ENCODE measurements at regions not wholly inside any gene's neighbourhood (a gene's known extent, or its start where the extent isn't known, plus 50 kb on each side); places are given as distances from the start of the nearest gene placed in this dataset.

DNA sequence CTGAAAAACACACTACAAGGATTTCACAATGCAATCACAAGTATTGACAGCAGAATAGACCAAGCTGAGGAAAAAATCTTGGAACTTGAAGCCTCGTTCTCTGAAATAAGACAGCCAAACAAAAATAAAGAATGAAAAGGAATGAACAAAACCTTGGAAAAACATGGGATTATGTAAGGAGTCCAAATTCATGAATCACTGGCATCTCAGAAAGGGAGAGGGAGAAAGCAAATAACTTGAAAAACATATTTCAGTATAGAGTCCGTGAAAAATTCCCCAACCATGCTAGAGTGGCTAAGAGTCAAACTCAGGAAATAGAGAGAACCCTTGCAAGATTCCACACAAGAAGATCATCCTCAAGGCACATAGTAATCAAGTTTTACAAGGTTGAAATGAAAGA, 178.5 kb upstream of the CTSO start:
- TF ChIP-seq YY1 (IDR thresholded peaks at IDR 0.05; ENCODE audit: low read depth) (no peak), NFIC (IDR thresholded peaks at IDR 0.05) (no peak), TAF1 (IDR thresholded peaks at IDR 0.05; ENCODE audit: low read depth) (no peak), CEBPB (IDR thresholded peaks at IDR 0.05) (no peak)

DNA sequence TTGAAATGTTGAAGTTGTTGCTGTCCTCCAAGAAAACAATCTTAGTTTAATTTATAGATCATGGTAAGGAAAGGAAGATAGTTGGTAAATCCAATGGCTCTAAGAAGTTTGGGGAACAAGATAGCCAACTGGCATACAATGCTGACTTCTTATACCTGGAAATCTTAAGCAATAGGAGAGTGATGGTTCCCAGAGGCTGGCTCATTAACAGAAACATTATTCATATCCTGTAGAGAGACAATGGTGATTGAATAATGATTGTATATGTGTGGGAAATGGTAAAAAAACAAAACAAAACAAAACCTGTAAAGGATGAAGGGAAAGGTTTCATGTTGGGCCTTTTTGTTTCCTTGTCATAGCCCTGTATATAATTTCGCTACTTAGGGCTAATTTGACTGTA, 174.9 kb upstream of the CTSO start:
- TF ChIP-seq, protein P1, sequence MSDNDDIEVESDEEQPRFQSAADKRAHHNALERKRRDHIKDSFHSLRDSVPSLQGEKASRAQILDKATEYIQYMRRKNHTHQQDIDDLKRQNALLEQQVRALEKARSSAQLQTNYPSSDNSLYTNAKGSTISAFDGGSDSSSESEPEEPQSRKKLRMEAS (IDR thresholded peaks at IDR 0.05), result no peak
- no peak for TF ChIP-seq NFIC (IDR thresholded peaks at IDR 0.05)
- TF ChIP-seq CEBPB (IDR thresholded peaks at IDR 0.05), result no peak
- no peak for TF ChIP-seq FOXM1 (IDR thresholded peaks at IDR 0.05; ENCODE audit: borderline replicate concordance, low read depth)
- TF ChIP-seq, protein P2, sequence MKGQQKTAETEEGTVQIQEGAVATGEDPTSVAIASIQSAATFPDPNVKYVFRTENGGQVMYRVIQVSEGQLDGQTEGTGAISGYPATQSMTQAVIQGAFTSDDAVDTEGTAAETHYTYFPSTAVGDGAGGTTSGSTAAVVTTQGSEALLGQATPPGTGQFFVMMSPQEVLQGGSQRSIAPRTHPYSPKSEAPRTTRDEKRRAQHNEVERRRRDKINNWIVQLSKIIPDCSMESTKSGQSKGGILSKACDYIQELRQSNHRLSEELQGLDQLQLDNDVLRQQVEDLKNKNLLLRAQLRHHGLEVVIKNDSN (IDR thresholded peaks at IDR 0.05), result no peak
- TF ChIP-seq TEAD4 (IDR thresholded peaks at IDR 0.05), result no peak
- TF ChIP-seq TCF12 (IDR thresholded peaks at IDR 0.05; ENCODE audit: low read depth), result no peak
- no peak for TF ChIP-seq TAF1 (IDR thresholded peaks at IDR 0.05; ENCODE audit: low read depth)
- TF ChIP-seq CREB1 (IDR thresholded peaks at IDR 0.05; ENCODE audit: low read depth), result no peak
- no peak for TF ChIP-seq EGR1 (IDR thresholded peaks at IDR 0.05)

DNA sequence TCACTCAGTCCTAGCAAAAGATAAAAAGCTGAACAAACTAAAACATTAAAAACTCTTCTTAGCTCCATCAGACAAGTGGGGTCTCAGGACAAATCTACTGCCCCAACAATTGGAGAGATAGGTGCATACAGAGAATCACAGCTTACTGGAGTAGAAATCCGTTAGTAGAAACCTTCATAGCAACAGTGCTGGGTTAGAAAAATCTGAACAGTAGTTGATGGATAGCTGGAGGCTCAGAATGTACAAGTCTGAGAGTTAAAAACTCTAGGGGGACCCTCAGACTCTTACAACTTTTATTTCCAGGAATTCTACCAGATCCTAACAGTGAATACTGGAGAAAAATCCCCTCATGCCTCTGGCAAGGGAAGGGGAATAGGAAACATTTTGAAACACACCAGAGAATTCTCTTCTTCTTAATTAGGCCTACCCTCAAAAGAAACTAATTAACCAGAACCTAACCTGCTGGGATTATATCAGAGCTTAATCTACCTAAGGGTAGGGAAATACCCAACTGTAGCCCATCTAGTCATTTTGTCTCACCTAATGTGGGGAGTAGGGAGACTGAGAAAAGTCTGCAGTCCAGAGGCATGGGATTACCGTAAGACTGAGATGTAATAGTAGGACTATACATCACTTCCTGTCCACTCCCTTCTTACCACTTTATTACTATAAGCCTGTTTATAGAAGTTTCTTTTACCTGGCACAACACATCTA, 165.0 kb upstream of the CTSO start:
- no peak for TF ChIP-seq FOXM1 (IDR thresholded peaks at IDR 0.05; ENCODE audit: borderline replicate concordance, low read depth)
- TF ChIP-seq TCF12 (IDR thresholded peaks at IDR 0.05; ENCODE audit: low read depth), result no peak
- no peak for TF ChIP-seq TAF1 (IDR thresholded peaks at IDR 0.05; ENCODE audit: low read depth)
- no peak for TF ChIP-seq RAD21 (IDR thresholded peaks at IDR 0.05; ENCODE audit: low read depth)
- TF ChIP-seq NFIC (IDR thresholded peaks at IDR 0.05), result no peak
- TF ChIP-seq, protein P3, sequence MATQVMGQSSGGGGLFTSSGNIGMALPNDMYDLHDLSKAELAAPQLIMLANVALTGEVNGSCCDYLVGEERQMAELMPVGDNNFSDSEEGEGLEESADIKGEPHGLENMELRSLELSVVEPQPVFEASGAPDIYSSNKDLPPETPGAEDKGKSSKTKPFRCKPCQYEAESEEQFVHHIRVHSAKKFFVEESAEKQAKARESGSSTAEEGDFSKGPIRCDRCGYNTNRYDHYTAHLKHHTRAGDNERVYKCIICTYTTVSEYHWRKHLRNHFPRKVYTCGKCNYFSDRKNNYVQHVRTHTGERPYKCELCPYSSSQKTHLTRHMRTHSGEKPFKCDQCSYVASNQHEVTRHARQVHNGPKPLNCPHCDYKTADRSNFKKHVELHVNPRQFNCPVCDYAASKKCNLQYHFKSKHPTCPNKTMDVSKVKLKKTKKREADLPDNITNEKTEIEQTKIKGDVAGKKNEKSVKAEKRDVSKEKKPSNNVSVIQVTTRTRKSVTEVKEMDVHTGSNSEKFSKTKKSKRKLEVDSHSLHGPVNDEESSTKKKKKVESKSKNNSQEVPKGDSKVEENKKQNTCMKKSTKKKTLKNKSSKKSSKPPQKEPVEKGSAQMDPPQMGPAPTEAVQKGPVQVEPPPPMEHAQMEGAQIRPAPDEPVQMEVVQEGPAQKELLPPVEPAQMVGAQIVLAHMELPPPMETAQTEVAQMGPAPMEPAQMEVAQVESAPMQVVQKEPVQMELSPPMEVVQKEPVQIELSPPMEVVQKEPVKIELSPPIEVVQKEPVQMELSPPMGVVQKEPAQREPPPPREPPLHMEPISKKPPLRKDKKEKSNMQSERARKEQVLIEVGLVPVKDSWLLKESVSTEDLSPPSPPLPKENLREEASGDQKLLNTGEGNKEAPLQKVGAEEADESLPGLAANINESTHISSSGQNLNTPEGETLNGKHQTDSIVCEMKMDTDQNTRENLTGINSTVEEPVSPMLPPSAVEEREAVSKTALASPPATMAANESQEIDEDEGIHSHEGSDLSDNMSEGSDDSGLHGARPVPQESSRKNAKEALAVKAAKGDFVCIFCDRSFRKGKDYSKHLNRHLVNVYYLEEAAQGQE (IDR thresholded peaks at IDR 0.05; ENCODE audit: low read depth), result no peak
- TF ChIP-seq ZBTB7A (IDR thresholded peaks at IDR 0.05; ENCODE audit: low read depth), result no peak
- no peak for TF ChIP-seq TEAD4 (IDR thresholded peaks at IDR 0.05)
- TF ChIP-seq EP300 (IDR thresholded peaks at IDR 0.05; ENCODE audit: borderline replicate concordance), result no peak

DNA sequence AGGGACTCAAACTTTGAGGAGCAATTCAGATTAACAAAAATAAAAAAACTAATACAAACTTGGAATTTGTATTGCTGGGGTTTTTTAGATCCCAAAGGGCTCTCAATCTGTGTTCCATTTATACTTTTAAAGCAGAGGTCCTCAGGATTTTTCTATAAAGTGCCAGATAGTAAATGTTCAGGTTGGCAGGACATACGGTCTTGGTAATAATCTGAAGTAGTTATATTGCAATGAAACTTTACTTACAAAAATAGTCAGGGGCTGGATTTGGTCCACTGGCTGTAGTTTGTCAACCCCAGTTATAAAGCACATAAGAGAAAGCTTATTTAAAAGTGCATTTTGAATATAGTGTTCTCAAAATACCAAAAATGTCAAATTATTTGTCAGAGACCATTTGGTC, 164.1 kb upstream of the CTSO start:
- TF ChIP-seq YY1 (IDR thresholded peaks at IDR 0.05; ENCODE audit: low read depth) (no peak), TCF12 (IDR thresholded peaks at IDR 0.05; ENCODE audit: low read depth) (no peak), EP300 (IDR thresholded peaks at IDR 0.05; ENCODE audit: borderline replicate concordance) (no peak), RAD21 (IDR thresholded peaks at IDR 0.05; ENCODE audit: low read depth) (no peak), CREB1 (IDR thresholded peaks at IDR 0.05; ENCODE audit: low read depth) (no peak), NFIC (IDR thresholded peaks at IDR 0.05) (no peak), ZBTB7A (IDR thresholded peaks at IDR 0.05; ENCODE audit: low read depth) (no peak), CEBPB (IDR thresholded peaks at IDR 0.05) (no peak), TAF1 (IDR thresholded peaks at IDR 0.05; ENCODE audit: low read depth) (no peak), FOXM1 (IDR thresholded peaks at IDR 0.05; ENCODE audit: borderline replicate concordance, low read depth) (no peak), TEAD4 (IDR thresholded peaks at IDR 0.05) (no peak), EGR1 (IDR thresholded peaks at IDR 0.05) (no peak)
- TF ChIP-seq, protein P3 (IDR thresholded peaks at IDR 0.05; ENCODE audit: low read depth), result no peak
- TF ChIP-seq, protein P1 (IDR thresholded peaks at IDR 0.05), result no peak
- TF ChIP-seq, protein P2 (IDR thresholded peaks at IDR 0.05), result no peak

DNA sequence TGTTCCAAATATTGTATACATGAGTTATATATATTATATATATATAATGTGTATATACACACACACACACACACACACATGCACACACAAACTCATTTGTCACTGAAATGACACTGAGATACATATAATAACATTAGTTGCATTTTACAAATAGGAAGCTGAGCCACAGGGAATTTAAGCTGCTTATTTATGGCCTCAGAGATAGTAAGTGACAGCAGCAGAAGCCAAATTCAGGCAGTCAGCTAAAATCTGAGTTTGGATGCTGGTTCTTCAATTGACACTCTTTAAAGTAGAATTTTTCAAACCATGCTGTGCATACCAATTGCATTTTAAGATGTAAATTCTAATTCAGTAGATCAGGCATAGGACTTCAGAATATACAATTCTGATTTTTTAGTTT, 163.3 kb upstream of the CTSO start:
- TF ChIP-seq, protein P1 (IDR thresholded peaks at IDR 0.05), result no peak
- TF ChIP-seq, protein P2 (IDR thresholded peaks at IDR 0.05), result no peak
- TF ChIP-seq EGR1 (IDR thresholded peaks at IDR 0.05), result no peak
- TF ChIP-seq TEAD4 (IDR thresholded peaks at IDR 0.05), result no peak
- no peak for TF ChIP-seq EP300 (IDR thresholded peaks at IDR 0.05; ENCODE audit: borderline replicate concordance)
- TF ChIP-seq CREB1 (IDR thresholded peaks at IDR 0.05; ENCODE audit: low read depth), result no peak
- TF ChIP-seq, protein P3 (IDR thresholded peaks at IDR 0.05; ENCODE audit: low read depth), result no peak
- TF ChIP-seq TAF1 (IDR thresholded peaks at IDR 0.05; ENCODE audit: low read depth), result no peak
- TF ChIP-seq TCF12 (IDR thresholded peaks at IDR 0.05; ENCODE audit: low read depth), result no peak
- TF ChIP-seq CEBPB (IDR thresholded peaks at IDR 0.05), result no peak
- TF ChIP-seq ZBTB7A (IDR thresholded peaks at IDR 0.05; ENCODE audit: low read depth), result no peak
- TF ChIP-seq RAD21 (IDR thresholded peaks at IDR 0.05; ENCODE audit: low read depth), result no peak
- no peak for TF ChIP-seq NFIC (IDR thresholded peaks at IDR 0.05)
- TF ChIP-seq YY1 (IDR thresholded peaks at IDR 0.05; ENCODE audit: low read depth), result no peak

Measured in Ishikawa (cell line).